ENCODE measurements at regions not wholly inside any gene's neighbourhood (a gene's known extent, or its start where the extent isn't known, plus 50 kb on each side); places are given as distances from the start of the nearest gene placed in this dataset.

DNA sequence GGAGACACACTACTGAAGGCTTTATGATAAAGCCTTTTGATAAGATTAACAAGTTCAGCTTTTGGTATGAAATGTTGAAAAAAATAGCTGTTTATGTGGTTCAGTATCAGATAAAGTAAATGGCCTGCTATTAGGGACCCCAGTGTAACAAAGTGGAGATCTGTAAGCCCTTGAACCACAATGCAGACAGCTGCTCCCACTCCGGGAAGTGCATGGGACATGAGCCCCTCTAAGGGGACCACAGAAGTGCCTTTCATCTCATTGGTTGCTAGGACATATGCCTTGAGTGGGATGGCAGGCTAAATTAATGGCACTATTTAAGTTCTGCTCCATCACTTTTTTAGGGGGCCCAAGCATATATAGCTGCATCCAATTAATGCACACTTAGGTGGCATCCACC lies 167.6 kb upstream of the SOX11 start:
- no peak for TF ChIP-seq POLR2AphosphoS5 (IDR thresholded peaks at IDR 0.05; ENCODE audit: borderline replicate concordance, low read depth, low read length)
- TF ChIP-seq FOXP2 (optimal IDR thresholded peaks at IDR 0.05; ENCODE audit: control extremely low read depth, extremely low read length, insufficient read depth): no peak
